Neural cell (in vitro differentiated cells): ENCODE measurements at regions not wholly inside any gene's neighbourhood (a gene's known extent, or its start where the extent isn't known, plus 50 kb on each side); places are given as distances from the start of the nearest gene placed in this dataset.

Source experiments
- CTCF ChIP-seq: fragments of 450-650 bp; IDR thresholded peaks from 2 replicates; pipeline ENCODE4 v1.5.1; 2014; ENCODE audit warnings: antibody characterized with exemption, mild to moderate bottlenecking, moderate library complexity; ENCODE audit not compliant: poor library complexity, severe bottlenecking
- EZH2 ChIP-seq: fragments of 200-600, 300-800 bp; shearing (Covaris generic), sonication (generic); IDR thresholded peaks from 2 replicates; pipeline ENCODE4 v1.6.1; 2014; ENCODE audit warnings: antibody characterized with exemption, low read length, borderline replicate concordance, mild to moderate bottlenecking; ENCODE audit not compliant: insufficient read depth, poor library complexity, severe bottlenecking
- POLR2AphosphoS5 ChIP-seq: IDR thresholded peaks from 2 replicates; pipeline ENCODE4 v1.6.1; 2012
- RAD21 ChIP-seq: fragments of 450-650 bp; conservative IDR thresholded peaks from 2 replicates; pipeline ENCODE4 v1.6.1; 2014; ENCODE audit warnings: antibody characterized with exemption, mild to moderate bottlenecking, moderate library complexity

GRCh38 chr2:153391131-153391530 is 87.4 kb downstream of the RPRM start:
- TF ChIP-seq CTCF = no peak
- no peak for TF ChIP-seq POLR2AphosphoS5
- no peak for TF ChIP-seq EZH2
- no peak for TF ChIP-seq RAD21
